DMS53 treated with DMSO at 0.1 percent for 48 hours (cell line): ENCODE measurements at regions not wholly inside any gene's neighbourhood (a gene's known extent, or its start where the extent isn't known, plus 50 kb on each side); places are given as distances from the start of the nearest gene placed in this dataset.

Experiments
- DNase-seq: peaks from one replicate; lab custom pipeline; 2025; ENCODE audit not compliant: unreplicated experiment; lab: John Stamatoyannopoulos, UW

DNA sequence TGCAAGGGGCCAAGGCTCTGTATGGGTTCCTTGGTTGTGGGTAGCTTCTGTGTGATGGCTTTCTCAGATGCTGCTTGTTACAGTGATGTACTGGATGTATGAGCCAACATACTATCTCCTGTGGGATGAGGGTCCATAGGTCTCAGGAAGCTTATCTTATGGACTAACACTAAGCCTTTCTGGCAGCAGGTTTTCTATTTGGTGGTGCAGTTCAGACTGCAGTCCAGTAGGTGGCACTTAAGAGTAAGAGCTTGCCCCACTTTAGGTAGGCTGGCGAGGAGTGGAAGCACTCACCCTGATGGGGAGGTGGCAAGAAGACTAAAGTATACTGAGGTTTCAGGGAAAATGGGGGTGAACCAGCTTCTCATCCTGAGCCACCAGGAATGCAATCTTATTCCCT, 306.7 kb upstream of the MAOA start:
- DNase-seq, result peak; percentile 39

DNA sequence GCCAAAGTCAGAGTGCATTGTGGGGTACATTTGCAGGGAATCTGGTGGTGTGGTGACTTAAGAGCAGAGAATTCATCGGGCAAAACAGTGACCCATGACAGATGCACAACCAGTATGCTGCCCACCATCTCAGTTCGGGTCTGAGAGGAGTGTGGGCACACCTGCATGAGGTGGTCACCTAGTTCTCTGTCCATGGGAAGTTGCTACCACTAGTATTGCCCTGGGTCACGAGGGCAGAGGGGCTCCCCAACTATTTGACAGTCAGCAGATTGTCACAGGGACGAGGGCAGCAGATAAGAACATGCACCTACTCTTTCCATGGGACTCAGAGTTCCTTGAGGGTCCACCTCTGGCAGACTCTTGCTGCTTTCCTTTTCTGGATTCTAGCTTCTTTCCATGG, 305.2 kb upstream of the MAOA start:
- DNase-seq, result no peak

DNA sequence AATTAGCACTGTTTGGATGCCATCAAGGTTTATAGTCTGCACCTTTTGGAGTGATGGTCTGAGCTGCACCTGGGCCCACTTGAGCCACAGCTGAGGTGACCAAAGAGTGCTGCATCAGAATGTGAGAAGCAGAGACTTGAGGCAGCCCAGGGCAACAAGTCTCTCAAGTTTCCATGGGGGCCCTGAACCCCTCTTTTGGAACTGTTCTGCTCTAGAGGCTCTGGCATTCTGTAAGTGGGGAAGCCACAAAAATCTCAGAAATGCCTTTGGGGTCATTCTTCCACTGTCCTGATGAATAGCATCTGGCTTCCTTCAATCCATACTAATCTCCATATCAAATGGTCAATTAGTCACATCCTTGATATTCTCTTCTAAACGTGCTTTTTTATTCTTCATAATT, 298.4 kb upstream of the MAOA start:
- DNase-seq, result no peak

DNA sequence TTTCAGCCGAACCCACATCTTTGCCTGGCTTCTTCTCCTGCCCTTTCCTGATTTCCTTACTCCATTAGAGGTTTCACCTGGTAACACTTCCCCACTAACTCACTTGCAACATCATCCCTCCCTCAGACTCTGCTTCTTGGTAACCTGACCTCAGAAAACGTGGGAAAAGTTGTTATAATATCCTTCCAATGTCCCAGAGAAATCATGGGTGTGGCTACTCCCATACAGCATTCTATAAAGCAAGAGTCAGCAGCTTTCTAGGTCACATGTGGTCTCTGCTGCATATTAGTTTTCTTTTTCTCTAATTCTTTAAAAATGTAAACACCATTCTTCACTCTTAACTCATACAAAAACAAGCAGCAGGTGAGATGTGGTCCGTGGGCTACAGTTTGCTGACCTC, 283.1 kb upstream of the MAOA start:
- DNase-seq, result no peak

DNA sequence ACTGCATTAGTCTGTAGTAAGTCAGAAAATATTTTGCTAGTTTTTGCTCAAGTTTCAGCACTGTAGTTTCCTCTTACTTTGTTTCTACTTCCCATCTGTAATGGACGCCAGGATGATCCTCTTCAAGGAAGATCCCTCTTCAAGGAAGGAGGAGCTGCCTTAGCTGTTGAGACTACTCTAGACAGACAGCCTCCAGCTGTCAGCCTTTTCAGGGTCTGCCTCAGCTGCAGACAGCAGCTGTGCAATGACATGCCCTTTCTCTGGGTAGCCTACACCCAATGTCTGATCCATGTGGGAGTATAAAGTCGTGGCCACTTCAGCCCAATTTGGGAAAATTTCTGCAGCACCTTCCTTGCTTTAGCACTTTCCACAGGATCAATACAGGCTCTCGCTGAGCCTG, 281.0 kb upstream of the MAOA start:
- DNase-seq, result no peak

DNA sequence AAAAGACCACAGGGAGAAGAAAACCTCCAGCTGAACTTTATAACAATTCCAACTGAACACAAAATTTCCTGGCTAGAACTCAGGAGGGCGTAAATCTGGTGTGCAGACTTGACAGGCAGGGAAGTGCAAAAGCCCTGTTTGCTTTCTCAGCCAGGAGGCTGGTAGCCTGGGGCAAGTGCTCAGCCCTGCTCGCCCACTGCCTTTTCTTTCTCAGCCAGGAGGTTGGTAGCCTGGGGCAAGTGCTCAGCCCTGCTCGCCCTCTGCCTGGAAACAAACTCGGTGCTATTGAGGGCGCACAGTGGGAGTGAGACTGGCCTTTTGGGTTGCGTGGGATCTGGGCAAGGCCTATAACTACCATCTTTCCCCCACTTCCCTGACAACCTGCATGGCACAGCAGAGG, 275.4 kb upstream of the MAOA start:
- no peak for DNase-seq

DNA sequence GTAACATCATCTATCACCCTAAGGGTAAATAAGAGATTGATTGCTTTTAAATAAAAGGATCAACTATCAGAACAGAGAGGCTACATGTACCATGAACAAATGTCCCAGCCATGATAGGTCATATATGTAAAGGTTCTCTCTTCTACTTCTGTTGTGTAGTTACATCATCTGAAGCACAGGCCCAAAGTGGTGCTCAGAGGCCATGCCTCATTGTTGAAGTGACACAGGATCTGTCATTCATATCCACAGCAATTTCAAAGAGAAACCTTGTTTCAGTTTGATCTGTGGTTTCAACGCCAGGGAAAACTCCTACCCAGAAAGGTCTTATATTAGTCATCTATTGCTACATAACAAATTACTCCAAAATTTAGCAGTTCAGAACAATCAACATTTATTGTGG, 269.2 kb upstream of the MAOA start:
- DNase-seq, result no peak

DNA sequence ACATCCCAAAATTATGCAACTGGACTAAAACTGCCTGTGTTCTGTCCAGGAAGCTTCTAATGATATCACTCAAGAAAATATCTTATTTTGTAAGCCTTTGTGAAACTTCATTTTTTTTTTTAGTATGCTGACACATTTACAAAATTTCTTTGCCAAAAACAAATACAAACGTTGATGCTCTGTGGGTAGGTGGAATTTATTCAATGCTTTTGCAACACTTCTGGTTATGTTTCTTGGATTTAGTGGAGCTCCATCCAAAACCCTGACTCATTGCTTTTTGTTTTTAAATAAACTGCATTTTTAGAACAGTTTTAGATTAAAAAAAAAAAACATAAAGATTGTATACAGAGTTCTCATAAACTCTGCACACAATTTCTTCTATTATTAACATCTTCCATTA, 250.9 kb upstream of the MAOA start:
- no peak for DNase-seq

DNA sequence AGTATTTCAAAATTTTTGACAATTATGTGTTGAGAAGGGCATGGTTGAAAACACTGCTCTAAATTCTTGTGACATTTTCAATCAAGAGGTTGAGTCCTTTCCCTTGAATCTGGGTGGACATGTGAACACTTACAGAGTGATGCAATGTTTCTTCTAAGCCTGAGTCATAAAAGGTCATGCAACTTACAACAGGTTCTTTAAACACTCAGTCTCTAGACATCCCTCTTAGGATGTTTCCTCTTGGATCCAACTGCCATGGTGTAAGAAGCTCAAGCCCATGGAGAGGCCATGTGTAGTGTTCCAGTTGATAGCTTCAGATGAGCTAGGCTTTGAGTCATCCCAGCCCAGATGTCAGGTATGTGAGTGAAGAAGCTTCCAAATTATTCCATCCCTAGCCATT, 232.2 kb upstream of the MAOA start:
- DNase-seq, result peak; percentile 12

DNA sequence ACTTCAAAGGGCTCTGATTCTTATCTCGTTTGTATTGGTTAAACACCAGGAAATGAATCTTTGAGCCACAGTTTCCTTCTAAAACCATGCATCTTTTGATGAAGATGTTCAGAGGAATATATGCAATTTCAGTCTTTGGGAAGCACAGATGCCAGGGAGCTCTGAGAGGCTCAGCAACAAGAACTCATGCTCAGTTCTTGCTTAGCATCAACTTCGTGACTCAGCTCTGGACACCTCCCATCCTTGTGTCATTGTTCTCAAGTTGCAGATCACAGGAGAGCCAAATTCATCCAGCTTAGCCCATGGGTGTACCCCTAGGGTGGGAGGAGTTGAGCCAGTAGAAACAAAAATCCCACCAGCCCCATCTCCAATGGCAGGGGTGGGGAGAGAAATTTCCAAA, 219.6 kb upstream of the MAOA start:
- DNase-seq, result no peak

DNA sequence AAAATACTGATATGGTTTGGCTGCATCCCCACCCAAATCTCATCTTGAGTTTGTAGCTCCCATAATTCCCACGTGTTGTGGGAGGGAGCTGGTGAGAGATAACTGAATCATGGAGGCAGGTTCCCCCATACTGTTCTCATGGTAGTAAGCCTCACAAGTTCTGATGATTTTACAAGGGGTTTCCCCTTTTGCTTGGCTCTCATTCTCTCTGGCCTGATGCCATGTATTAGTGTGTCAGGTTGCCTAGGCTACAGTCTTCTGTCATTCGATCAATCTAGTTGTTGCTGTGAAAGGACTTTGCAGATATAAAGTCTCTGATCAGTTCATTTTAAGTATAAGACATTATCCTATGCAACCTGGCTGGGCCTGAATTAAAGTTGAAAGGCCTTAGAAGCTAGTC, 209.3 kb upstream of the MAOA start:
- DNase-seq, result no peak

DNA sequence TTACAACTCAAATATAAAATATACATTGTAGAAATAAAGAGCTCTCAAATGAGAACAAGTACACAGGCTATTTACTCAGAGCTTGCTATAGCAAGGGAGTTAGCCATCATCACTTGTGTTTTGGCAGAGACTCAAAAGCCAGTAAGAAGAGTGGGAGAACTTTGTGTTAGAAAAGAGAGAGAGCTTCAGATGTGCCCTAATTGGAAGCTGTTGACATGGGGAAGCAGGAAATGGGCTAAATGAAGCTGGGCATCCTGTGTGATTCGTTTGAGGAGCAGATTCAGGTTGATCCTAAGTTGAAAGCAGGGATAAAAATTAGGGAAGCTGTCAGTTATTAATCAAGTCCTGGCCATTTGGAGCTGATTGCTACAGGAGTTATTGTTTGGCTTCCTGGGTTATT, 207.4 kb upstream of the MAOA start:
- no peak for DNase-seq

DNA sequence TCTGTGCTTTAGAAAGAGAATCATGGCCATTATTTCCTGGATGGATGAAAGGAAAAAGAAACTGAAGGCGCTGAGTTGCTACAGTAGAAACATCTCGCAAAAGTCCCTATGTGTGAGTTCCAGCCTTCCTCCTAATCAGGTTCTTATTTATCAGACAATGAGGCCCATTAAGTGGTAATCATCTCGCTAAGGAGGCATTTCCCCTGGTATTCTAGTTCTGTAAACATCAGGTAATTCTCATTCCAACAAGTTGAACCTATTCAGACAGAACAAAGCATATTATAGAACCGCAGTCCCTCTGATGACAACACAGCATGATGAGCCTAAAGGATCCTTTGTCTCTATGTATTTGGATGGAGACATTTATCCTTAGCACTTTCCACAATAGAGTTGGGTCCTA, 205.7 kb upstream of the MAOA start:
- DNase-seq, result no peak

DNA sequence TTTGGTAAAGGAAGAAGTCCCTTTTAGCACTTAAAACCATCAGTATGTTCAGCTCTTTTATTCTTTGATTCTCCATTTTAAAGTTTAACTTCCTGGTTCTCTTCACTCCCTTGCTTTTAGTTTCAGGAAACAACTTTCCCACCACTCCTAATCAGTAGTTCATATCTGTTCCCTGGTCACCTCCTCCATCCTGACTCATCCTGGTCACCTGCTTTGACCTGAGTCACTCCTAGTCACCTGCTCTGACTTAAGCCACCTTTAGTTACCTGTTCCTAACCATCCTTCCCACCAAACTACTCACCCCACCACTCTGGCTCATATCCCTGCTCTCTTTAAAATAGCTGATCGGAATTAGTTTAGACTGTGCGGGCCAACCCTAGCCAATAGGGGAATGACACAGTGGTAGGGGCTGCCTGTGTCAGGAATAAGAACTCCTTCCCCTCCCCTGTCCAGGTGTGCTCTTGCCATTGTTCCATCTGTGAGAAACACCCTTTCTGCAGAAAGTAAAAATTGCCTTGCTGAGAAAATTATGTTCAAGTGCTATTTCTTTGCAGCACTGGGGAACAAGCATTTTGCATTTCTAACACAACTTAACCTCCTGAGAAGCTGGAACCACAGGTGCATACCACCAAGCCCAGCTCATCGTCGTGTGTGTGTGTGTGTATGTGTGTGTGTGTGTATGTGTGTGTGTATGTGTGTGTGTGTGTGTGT, 204.0 kb upstream of the MAOA start:
- peak; percentile 2 for DNase-seq

DNA sequence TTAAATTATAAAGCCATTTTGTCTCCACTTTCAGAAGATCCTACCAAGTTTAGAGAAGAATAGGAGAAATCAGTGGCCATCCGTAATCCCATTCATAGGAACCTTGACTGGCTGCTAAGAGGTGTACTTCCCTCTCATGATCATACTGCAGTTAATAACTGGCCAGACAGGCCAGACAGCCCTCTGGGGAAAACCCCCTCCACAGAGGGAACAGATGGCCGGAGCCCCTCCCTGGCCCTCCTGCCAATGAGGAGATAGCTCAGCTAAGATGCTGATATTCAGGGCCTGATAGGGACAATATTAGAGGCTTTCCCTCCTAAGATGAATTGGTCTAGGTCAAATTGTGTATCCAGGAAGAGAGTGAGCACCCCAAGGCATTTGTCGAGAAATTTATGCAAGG, 200.0 kb upstream of the MAOA start:
- DNase-seq, result no peak

DNA sequence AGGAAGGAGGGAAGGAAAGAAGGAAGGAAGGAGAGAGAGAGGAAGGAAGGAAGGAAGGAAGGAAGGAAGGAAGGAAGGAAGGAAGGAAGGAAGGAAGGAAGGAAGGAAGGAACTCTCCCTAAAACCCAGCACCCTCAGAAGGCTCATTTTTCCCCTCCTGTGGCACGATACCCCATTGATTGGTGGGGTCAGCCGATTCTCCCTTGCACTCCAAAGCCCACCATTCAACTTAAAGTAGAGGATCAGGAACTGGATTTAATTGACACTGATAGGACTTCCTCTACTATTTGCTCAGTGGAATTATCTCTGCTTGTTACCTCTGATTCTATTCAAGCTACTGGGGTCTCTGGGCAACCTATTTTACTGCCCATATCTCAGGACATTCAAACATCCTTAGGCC, 199.2 kb upstream of the MAOA start:
- no peak for DNase-seq

DNA sequence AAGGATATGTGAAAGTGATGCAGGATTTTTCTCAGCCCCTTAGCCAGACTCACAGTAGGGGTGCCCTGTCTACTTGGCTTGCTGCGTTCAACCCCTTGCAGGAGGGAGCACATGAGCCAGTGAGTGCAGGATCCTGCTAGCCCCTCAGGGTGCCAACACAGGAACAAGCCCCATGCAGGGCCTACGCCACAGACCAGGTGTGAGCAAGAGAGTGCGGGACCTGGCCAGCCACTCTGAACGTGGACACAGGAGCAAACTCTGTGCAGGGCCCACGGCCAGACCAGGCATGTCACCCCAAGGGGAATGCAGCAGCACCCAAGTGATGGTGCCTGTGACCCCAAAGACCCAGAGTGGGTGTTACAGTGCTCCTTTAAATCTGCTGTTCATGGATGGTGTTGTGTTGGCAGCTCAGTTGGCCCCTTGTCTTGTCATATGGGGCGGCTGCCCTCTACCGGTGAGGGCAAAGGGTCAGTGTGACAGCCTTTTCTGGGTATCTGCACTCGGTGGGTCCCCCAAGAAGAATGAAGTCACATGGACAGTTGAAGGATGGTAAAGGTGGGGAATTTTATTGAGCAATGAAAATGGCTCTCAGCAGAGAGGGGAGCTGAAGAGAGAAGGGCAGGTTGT, 188.4 kb upstream of the MAOA start:
- no peak for DNase-seq

DNA sequence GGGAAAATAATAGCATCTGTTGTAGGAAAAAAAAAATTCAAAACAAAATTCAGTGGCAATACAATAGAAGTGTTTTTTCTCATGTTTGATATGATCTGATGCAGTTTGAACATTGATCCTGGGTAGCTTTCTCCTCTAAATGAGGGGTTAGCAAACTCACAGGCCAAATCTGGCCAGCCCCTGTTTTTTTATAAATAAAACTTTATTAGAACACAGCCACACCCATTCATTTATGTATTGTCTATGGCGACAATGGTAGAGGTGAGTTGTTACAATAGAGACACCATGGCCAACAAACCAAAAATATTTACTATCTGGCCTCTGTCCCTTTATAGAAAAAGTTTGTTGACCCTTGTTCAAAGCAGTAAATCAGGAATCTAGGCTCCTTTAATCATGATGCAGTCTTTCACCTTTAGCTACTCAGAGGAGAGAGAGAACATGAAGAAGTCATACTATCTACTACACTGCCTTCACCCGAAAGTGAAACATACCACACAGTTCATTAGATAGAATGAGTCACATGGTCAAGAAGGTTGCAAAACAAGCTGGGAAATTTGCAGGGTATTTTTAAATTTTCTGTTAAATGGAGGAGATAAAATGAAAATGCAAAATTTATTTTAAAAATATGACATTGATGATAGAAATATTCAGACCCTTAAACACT, 186.6 kb upstream of the MAOA start:
- no peak for DNase-seq

DNA sequence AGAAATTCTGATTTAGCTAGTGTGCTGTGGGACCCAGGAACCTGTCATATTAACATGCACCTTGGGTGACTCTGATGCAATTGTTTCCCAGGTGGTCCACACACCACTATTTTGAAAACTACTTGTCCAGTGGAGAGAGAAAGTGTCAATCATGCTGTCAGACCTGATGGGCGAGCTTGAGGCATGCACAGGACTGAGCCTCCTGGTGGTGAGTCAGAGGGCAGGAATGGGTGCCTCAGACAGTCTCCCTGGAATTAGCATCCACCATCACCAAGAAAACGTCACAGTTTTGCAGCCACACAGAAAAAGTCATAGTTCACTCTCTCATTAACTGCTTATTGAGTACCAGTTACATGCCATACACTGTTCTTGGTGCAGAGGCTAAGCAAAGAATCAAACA, 181.8 kb upstream of the MAOA start:
- DNase-seq, result no peak

DNA sequence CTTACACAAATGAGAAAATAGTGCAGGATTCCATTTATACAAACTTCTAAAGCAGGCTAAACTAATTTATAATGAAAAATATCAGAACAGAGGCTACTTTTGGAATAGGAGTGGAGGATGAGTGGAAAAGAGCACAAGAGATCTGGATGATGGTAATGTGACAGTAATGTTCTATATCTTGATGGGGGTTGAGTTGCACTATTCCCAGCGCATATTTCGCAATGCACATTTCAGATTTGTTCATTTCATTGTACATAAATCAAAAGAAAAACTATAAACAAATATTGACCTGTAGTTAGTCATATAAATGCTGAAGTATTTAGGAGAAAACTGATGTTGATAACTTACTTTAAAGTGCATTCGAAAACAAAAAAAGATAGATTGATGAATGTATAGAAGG, 177.0 kb upstream of the MAOA start:
- no peak for DNase-seq

DNA sequence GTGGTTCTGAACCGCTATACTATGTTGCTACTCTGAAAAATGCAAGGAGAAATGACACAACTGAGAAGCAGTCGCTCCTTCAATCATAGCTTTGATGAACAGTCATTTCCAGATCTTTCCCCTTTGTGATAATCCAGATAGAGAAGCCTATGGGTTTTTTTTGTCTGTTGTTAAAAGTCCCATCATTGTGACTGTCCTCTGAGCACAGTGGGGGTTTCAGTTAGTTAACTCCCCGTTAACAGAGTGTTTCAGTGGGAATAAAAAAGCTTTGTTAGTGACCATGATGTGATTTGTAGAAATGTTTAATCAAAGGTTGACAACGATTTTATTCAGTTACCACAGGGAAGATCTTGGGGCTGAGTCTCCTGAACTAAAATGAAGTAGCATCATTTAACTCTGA, 176.2 kb upstream of the MAOA start:
- DNase-seq, result no peak

DNA sequence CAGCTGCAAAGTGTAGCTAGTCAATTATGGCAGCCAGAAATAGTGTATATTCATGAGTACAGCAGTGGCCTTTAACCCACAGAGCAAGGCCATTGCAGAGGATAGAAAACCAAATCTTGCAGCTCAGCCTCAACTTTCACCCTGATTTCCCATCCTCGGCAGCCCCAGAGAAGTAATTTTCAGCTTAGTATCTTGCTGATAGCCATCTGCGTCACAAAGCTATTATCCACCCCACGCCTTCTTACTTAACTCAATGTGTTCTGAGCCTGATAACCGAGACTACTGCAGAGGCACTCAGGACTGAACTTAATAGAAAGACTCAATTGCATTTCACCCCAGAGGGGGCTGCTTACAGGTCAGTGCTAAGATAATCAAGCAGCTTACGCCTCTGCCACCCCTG, 174.5 kb upstream of the MAOA start:
- no peak for DNase-seq

DNA sequence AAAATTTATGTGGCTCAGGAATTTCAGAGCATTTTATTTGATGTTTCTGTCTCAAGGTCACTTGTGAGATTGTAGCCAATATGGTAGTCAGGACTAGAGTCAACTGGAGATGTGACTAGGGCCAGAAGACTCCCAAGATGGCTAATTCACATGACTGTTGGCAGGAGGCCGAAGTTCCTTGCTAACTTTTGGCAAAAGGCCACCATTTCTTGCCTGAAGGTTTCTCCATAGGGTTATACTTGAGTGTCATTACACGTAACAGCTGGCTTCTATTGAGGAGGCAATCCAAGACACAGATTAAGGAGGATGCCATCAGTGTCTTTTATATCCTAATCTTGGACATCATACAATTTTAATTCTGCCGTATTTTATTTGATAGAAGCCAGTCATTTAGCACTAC, 162.3 kb upstream of the MAOA start:
- no peak for DNase-seq
